HG03064 (cell line): ENCODE measurements at regions not wholly inside any gene's neighbourhood (a gene's known extent, or its start where the extent isn't known, plus 50 kb on each side); places are given as distances from the start of the nearest gene placed in this dataset.
"Not testable (repeated sequence)": the region's sequence is repeated elsewhere in the genome, so short reads cannot be mapped to it uniquely, and the experiment has no call there.

Experiments
- ATAC-seq: cut with Tn5 transposase; IDR thresholded peaks from one replicate; pipeline ENCODE4 v1.9.1; 2021; ENCODE audit warnings: low read depth; ENCODE audit not compliant: unreplicated experiment

- ATAC-seq: no peak
These were observed 218.8 kb upstream of the HES1 start for GRCh38 chr3:193917158-193917557.

GRCh38 chr3:193921465-193921864 is 214.5 kb upstream of the HES1 start:
- no peak for ATAC-seq

- ATAC-seq: no peak
These were observed 213.7 kb upstream of the HES1 start for GRCh38 chr3:193922034-193922774.

- not testable (repeated sequence) for ATAC-seq
These were observed 212.0 kb upstream of the HES1 start for GRCh38 chr3:193923958-193924357.

GRCh38 chr3:193926071-193926470 is 209.9 kb upstream of the HES1 start:
- ATAC-seq: not testable (repeated sequence)

GRCh38 chr3:193927413-193928206 is 208.3 kb upstream of the HES1 start:
- ATAC-seq: not testable (repeated sequence)

- ATAC-seq: no peak
These were observed 207.4 kb upstream of the HES1 start for GRCh38 chr3:193928354-193929209.

GRCh38 chr3:193929373-193929772 is 206.6 kb upstream of the HES1 start:
- no peak for ATAC-seq

GRCh38 chr3:193929921-193930646 is 205.9 kb upstream of the HES1 start:
- no peak for ATAC-seq

GRCh38 chr3:193932136-193932535 is 203.8 kb upstream of the HES1 start:
- no peak for ATAC-seq

- ATAC-seq: no peak
These were observed 203.4 kb upstream of the HES1 start for GRCh38 chr3:193932576-193932975.

- no peak for ATAC-seq
These were observed 202.5 kb upstream of the HES1 start for GRCh38 chr3:193933451-193933850.

GRCh38 chr3:193935916-193936315 is 200.0 kb upstream of the HES1 start:
- ATAC-seq: no peak

GRCh38 chr3:193938613-193939012 is 197.3 kb upstream of the HES1 start:
- ATAC-seq: no peak

- no peak for ATAC-seq
These were observed 196.4 kb upstream of the HES1 start for GRCh38 chr3:193939527-193939926.

GRCh38 chr3:193940526-193940925 is 195.4 kb upstream of the HES1 start:
- ATAC-seq: no peak

GRCh38 chr3:193941486-193941885 is 194.5 kb upstream of the HES1 start:
- ATAC-seq: no peak

- ATAC-seq: no peak
These were observed 193.4 kb upstream of the HES1 start for GRCh38 chr3:193942516-193943055.

GRCh38 chr3:193943200-193943599 is 192.7 kb upstream of the HES1 start:
- ATAC-seq: no peak
